Right kidney (tissue), 1 donor: ENCODE measurements at regions not wholly inside any gene's neighbourhood (a gene's known extent, or its start where the extent isn't known, plus 50 kb on each side); places are given as distances from the start of the nearest gene placed in this dataset.

Experiments
- DNase-seq: peaks from one replicate; pipeline ENCODE4 v3.0.0-alpha.2; 2016

DNA sequence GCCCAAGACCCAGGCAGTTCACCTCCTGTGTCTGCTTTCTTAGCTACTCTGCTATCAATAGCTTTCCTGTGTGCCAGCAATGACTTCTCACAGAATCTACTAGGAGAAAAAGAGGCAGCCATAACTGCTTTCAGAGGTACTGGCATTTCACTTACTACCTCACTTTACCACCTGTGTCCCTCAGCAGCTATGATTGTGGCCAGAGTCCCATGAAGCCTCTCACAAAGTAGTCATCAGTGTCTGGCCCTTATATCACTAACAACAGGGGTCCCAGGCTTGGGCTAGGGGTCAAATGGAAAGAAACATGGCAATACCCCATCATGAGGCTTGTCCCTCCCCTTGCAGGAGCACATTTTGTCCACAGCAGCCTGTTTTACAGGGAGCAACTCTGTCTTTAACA is 62.7 kb upstream of the EPS8L3 start:
- no peak for DNase-seq

DNA sequence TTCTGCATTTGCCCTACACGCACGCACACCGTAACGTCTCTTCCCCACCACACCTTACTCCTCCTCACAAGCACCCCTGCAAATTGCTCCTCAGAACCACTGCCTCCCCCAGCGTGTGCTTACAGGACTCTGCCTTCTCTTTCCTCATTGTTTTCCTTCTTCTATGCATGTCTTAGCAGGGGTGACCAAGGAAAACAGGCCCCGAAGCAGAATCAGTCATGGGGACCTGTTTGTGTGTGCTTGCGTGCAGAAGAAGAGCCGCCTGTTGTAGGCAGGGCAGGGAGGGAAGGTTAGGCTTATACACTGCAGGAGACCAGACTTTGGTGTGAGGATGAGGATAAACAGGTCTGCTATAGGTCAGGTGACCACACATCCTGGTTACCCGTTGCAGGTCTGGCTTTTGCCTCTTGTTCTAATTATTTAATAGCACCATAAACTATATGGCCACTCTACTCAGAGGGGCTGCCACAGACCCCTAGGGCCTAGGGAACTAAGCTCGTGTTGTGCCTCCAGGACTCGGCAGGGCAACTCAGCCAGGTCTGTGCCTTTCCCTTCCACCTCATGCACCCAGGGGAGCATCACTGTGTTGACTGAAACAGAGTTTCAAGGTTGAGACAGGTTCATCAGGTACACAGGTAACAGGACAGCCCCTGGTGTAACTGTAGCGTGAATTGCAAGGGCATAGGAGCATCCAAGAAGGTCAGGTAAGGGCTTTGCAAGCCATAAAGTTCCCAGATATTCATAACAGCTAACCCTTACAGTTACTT is 60.8 kb upstream of the EPS8L3 start:
- no peak for DNase-seq

DNA sequence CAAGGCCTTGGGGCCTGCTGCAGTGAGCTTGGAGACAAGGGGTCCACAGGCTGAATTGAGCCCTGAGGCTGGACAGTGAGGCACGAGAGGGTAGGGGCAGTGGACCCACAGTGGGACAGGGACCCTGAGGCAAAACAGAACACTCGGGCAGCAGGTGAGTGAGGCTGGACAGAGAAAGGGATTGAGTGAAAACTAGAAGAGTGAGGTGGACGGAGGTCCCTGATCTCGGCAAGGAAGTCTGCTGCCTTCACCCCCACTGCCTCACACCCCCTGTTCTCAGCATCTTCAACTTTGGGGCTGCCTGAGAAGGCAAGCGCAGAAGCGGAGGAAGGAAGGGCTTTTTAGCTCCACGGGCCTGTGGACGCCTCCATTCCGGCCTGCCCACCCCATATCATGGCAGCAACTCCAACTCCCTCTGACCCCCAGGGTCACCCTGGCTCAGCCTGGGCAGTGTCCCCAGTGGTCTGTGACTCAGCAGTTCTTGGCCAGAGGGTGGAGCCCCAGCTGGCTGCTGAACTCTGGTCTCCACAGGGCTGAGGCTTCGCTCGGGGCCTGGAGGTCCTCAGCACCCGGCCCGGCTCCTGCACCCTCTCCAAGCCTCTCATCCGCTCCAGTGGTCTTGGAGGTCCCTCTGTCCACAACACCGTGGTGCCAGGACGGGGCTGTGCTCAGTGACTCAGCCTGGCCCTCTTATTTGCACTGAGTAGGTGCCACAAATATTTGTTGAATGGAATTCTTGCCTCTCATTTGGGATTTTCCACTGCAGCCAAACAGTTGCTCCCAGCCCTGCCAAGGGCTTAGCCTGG is 60.0 kb upstream of the EPS8L3 start:
- no peak for DNase-seq

DNA sequence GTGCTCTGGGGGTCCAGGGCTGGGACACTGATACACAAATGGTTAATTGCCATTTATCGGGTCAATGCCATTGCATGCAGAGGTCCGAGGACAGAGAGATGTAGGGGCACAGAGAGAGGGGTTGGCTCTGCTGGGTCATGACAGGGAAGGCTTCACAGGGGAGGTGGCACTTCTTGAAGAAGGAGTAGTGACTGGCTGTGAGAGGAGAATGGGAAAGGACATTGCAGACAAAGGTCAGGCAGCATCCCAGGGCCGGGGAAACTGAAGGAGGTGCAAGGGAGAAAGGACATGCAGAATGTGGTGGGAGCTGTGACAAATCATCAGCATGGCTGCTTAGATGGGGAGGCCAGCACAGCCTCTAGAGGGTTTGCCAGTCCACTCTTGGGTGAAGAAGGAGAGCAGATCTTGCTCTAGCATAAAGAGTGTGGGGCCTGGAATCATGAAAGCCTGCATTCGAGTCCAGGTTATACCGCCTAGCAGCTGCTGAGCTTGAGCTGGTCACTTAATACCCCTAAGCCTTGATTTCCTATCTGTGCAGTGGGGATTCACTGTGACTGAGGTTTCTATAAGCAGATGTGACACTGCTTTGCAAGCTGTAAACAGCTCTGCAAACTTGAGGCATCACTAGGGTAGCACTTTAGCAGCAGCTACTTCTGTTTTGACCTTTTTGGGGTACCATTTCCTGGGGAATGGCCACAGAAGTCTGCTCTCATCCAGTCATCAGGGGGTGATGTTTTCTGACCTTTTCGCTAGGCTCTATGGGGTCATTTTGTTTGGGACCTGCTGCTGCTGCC is 59.2 kb upstream of the EPS8L3 start:
- DNase-seq: no peak

DNA sequence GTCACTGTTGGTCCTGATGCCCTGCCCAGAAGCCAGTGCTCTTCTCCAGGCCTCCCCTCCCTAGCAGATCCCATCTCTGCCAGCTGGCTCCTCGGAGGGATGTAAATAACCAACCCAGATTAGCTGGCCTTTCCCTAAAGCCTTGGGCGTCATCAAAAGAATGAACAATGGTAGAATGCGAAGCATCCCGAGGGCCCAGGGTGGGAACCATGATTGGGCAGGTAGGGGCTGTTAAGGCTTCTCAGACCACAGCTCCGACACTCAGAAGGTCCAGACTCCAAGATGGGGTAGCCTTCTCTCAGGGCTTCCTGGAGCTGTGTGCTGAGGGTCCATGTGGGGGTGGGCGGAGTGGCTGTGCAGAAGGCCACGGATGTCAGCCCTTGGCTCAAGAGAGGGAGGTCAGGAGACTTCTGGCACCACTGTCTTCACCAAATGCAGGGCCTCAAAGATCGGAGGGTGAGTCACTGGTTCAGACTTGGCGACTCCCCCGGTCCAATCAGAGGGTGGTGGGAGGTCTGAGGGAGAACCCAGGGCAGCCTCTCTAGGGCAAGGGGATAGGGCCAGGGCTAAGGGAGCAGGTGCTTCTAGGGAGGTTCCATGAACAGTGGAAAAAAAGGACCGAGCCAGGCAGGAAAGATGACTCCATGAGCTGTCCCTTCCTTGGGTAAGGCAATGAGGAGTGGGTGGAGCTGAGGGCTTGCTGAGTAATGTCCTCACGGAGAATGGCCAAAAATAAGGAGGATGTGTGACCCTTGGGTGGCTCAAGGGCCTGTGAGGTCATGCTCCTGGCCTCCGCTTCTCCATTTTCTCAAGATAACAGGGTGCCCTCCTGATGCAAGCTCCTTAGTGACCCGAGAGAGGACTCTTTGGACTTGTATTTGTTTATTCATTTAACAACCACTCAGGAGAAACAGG is 58.4 kb upstream of the EPS8L3 start:
- no peak for DNase-seq

DNA sequence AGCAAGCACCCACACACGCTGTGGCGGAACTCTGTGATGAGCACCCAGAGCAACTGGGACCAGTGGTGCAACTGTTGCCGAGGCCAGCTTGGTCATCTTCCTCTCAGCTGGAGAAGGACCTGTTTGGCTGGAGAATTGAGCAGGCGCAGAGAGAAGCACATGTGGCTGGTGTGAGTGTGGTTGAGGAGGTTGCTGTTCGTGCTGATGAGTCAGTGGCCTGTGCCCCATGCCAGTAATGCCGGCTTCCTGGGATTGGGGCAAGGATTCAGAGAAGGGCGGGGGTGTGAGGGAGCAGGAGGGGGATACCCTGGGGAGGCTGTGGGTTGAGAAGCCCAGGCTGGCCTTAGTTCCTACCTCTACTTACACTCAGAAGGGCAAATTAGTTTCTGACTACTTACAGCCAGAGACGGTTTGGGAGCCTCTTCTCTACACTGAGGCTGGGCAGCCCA is 57.5 kb upstream of the EPS8L3 start:
- no peak for DNase-seq

DNA sequence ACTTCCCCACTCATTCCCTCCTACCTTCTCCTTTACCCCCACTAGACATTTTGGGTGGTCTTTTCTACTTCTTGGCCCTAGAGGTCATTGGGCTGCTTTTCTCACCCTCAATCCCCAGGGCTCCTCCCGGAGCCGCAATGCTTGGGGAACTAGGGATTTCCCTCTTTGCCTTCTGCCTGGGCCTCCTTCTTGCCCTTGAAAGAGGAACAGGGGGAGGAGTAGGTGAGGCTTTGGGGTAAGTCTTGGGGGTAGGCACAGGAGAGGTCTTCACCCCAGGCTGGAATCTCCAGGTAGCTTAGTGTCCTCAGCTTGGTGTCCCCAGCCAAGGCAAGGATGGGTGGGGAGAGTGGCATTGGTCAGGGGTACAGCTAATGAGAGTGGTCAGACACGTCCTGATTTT is 56.2 kb upstream of the EPS8L3 start:
- no peak for DNase-seq

DNA sequence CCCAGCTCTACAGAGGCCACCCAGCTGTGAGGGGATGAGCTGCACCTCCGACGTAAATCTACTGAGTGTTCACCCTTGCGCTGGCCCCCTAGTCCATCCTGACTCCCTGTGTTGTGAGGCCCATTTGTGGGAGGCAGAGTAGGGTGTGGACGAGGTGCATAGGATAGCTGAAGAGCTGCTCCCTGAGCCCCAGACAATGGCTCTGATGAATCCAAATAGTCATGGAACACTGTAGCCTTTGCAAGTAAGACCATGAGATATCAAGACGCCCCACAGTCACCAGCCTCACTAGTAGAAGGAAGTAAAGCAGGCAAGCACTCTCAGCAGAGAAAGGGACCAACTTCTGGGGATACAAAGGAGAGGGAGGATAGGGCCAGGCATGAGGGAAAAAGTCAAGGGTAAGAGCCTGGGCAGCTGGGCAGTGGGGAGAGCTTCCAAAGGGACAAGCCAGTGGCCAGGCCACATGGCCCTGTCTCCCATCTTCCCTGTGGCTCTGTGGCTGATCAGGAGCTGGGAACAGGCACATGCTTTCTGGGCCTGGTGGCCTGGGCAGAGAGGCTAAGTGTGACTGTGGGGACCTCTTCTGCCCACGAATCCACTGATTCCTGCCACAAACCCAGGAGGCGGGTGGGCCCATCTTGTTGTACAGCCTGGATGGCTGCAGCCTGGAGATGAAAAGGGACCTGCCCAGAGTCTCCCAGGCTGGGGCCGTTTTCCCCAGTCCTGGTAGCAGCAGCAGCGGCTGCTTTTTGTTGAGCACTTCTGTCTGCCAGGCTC is 55.5 kb upstream of the EPS8L3 start:
- DNase-seq: no peak

DNA sequence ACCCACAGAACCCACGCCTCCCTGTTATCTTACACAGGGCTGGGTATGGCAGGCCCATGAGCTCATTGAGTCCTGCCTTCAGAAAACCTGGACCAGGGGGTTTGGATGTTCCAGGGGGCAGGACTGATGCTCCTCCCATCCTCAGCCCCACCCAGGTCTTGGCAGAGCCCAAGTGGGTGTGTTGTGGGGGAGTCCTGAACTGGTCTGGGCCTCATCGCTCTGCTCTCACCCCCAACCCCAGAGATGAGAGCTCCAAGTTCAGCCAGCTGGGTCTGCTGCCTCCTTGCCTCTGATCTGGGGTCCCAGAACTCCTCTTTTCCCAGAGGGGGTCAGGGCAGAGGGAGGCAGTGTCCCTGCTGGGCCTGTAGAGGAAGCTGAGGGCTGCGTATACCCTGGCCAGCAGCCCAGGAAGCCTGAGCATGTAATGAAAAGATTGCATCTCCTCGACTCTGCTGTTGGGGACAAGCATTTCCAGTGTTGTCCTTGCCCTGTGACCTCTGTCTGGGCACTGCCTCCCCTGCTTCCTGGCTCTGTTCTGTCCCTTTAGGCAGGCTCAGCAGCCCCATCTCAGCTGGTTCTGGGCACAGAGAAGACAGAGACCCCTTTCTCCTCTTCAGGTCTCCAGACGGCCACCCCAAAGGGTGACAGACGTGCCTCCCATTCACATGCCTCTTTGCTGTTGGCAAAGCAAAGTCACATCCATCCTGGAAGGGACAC is 54.7 kb upstream of the EPS8L3 start:
- no peak for DNase-seq

DNA sequence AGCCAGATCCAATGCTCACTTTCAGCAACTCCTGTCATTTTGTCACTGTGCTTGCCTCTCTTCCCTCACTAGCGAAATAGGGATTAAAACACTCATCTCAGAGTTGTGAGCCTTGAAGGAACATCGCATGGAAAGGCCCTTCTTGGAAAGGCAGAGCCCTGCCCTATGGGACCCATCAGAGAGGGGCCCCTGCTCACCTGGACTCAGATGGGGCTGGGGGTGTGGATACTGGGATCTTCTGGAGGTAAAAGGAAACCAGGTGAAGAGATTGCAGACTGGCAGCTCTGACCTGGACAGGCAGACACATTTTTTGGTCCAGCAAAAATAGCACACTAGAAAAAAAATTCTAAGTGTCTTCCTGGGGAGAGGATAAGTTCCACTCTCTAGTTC is 54.2 kb upstream of the EPS8L3 start:
- DNase-seq: no peak

DNA sequence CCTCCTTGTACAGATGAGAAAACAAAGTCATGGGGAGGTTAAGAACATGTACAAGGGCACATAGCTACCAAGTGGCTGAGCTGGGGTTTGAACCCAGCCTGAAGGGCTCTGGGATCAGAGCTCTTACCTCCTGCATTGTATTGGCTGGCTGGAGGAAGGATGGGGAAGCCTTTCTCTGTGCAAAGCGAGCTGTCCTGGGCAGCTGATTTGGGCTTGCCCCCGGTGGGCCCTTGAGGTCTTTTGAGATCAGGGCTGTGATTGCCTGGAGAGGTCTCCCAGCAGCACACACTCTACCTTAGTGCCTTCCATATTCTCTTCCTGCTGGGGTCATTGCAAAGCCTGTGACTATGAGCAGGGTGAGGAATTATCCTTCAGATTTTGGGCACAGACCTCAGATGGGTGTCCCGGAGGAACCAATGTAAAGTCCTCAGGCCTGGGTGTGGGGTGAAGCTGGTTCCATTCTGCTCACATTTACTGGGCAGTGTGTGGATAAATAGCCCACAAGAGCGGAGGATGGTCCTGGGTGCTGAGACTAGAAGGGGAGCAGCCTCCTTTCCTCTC is 53.3 kb upstream of the EPS8L3 start:
- no peak for DNase-seq

DNA sequence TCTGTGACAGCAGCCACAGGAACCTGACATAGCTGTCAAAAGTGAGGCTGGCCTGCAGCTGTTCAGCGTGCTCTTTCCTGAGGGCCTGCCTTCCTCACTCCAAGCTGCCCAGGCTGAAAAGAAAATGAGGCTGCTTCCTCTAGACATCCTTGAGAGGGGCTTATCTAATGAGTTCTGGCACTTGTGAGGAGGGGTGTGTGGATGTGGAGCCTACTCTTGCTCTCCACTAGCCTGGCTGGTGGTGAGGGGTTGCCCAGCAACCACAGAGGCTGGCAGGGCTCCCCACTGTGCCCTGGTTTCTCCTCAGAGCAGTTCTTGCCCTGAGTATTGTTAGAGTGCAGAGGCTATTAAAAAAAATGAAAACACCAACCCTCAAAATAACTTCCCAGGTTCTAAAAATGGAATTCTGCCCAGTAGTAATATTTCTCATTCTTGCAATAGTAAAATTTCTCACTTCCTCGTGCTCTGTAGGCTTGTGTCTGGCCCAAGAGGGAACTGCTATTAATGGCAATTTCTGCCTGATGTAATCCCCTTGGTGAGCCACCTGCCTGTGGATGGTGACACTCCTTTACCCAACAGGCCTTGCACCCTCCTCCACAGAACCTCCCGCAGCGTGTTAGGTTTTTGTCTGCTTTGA is 52.6 kb upstream of the EPS8L3 start:
- DNase-seq: no peak

DNA sequence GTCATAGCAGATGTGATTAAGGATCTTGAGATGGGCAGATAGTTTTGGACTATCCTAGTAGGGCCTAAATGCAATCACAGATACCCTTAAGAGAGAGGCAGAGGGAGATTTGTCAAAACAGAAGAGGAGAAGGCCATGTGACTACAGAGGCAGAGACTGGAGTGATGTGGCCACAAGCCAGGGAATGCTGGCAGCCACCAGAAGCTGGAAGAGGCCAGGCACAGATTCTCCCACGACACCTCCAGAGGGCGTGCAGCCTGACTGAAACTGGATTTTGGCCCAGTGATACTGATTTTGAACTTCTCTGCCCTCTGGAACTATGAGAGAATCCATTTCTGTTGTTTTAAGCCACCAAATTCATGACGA is 52.1 kb upstream of the EPS8L3 start:
- no peak for DNase-seq

DNA sequence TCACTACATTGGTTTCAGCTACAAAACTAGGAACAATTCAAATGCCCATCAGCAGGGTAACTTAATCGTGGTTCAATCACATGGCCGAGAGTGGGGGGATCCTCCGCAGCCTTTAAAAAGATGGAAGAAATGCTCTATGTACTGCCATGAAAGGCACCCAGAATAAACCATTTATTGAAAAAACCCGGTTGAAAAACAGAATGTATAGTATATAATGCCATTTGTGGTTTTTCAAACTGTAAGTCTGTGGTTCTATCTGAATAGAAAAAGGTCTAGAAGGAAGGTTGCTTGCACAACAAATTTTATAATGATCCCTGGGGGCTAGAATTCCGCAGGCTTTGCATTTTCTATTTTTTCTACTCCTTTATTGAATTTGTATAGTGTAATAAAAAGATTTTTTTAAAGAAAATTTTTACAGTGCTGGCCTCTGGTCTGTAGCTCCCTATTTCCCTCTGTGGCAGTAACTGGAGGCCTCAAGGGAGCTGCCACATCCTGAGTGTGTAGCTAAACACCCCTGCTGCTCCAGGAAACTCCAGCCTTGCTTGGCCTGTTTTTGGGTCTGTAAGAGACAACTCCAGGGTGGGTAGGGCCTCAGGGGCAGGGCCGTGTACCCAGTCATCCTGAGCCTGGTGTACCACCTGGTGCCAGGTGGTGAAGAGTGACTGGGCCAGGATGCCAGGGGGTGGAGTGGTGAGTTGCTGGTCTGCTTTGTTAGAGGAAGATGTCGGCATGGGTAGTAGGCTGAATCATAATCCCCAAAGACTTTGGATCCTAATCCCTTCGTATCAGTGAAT is 51.5 kb upstream of the EPS8L3 start:
- DNase-seq: no peak

DNA sequence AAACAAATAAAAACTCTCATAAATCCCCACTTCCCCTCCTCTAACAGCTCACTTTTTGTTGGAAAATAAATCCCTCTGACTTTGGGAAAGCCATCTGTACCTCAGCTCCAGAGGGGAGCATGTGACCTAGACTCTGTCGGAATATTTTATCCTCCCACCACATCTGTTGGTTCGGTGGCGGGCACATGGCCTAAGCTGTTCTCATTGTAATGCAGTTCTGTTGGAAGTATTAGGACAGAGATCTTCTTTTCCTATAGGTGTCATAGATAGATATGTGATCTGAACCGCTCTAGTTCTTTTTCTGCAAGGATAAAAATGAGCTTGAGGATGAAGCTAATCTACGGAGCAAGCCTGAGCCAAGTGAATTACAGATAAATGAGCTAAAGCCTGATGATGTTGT is 50.5 kb upstream of the EPS8L3 start:
- no peak for DNase-seq
